GM12873 (cell line): ENCODE measurements at regions not wholly inside any gene's neighbourhood (a gene's known extent, or its start where the extent isn't known, plus 50 kb on each side); places are given as distances from the start of the nearest gene placed in this dataset.

ENCODE experiments used
- CTCF ChIP-seq: IDR thresholded peaks from 2 replicates; pipeline ENCODE4 v1.5.1; 2012; ENCODE audit warnings: low read depth, mild to moderate bottlenecking, moderate library complexity, low read length, control low read depth; ENCODE audit not compliant: insufficient read depth; ENCODE audit errors: missing control alignments

GRCh38 chr4:159422019-159422418, 319.1 kb downstream of the RAPGEF2 start:
- TF ChIP-seq CTCF: no peak

GRCh38 chr4:159422626-159423025, 319.7 kb downstream of the RAPGEF2 start:
- TF ChIP-seq CTCF: no peak

- no peak for TF ChIP-seq CTCF
Measured at GRCh38 chr4:159425737-159426305, 322.9 kb downstream of the RAPGEF2 start.

- TF ChIP-seq CTCF: no peak
Measured at GRCh38 chr4:159428293-159428692, 325.4 kb downstream of the RAPGEF2 start.

GRCh38 chr4:159428975-159429692, 326.3 kb downstream of the RAPGEF2 start:
- TF ChIP-seq CTCF: no peak

GRCh38 chr4:159429693-159430035, 326.8 kb downstream of the RAPGEF2 start:
- TF ChIP-seq CTCF: no peak

- no peak for TF ChIP-seq CTCF
Measured at GRCh38 chr4:159430896-159431295, 328.0 kb downstream of the RAPGEF2 start.
